HEK293 (cell line): ENCODE measurements at regions not wholly inside any gene's neighbourhood (a gene's known extent, or its start where the extent isn't known, plus 50 kb on each side); places are given as distances from the start of the nearest gene placed in this dataset.

Experiments used
- CTCF ChIA-PET: fragments of 350-600 bp; formaldehyde crosslinking; extraction: SDS; loops from one replicate; lab custom pipeline; 2021; ENCODE audit warnings: antibody characterized with exemption; lab: Yijun Ruan, JAX
- POLR2A ChIA-PET: fragments of 300-600 bp; formaldehyde crosslinking; extraction: SDS; loops from one replicate; lab custom pipeline; 2020; ENCODE audit warnings: antibody characterized with exemption, inconsistent platforms; lab: Yijun Ruan, JAX
- H3K27ac ChIP-seq: fragments of 200-500 bp; sonication (Bioruptor generic); 2 replicates; pipeline ENCODE4 v1.5.1; 2014; ENCODE audit warnings: low read depth, low read length, control low read depth, inconsistent platforms; ENCODE audit errors: extremely low read depth
- H3K36me3 ChIP-seq, 2 experiments: fragments of 200-500 bp in 1 of 2; sonication (Bioruptor generic) in 1 of 2; 1 replicate in 1 of 2; 2 replicates in 1 of 2; pipeline ENCODE4 v1.5.1; 2014 to 2017; ENCODE audit warnings: inconsistent platforms in 2 of 2, low read length in 2 of 2; ENCODE audit not compliant: control insufficient read depth in 2 of 2, insufficient read depth in 1 of 2
- H3K4me1 ChIP-seq: fragments of 200-500 bp; sonication (Bioruptor generic); 2 replicates; pipeline ENCODE4 v1.5.1; 2014; ENCODE audit warnings: mild to moderate bottlenecking, low read length, inconsistent platforms; ENCODE audit not compliant: control insufficient read depth, insufficient read depth
- H3K4me3 ChIP-seq: 2 replicates; pipeline ENCODE4 v1.5.1; 2011; ENCODE audit warnings: low read depth, mild to moderate bottlenecking, control low read depth, low read length, moderate library complexity
- H3K9me3 ChIP-seq: fragments of 200-500 bp; sonication (Bioruptor generic); 2 replicates; pipeline ENCODE4 v1.5.1; 2014; ENCODE audit warnings: low read depth, low read length, inconsistent platforms; ENCODE audit not compliant: control insufficient read depth, insufficient read depth
- BCL6B ChIP-seq: fragments of 450-650 bp; formaldehyde crosslinking; IDR thresholded peaks from 2 replicates; pipeline ENCODE4 v1.5.1; 2017; ENCODE audit warnings: missing biosample characterization, missing genetic modification characterization
- GLI4 ChIP-seq: fragments of 450-650 bp; formaldehyde crosslinking; IDR thresholded peaks from 2 replicates; pipeline ENCODE4 v1.5.1; 2016; ENCODE audit warnings: missing biosample characterization, missing genetic modification characterization
- KLF9 ChIP-seq: fragments of 450-650 bp; formaldehyde crosslinking; IDR thresholded peaks from 2 replicates; pipeline ENCODE4 v1.5.1; 2016; ENCODE audit warnings: missing biosample characterization, missing genetic modification characterization, low read depth
- OSR2 ChIP-seq: fragments of 450-650 bp; formaldehyde crosslinking; IDR thresholded peaks from 2 replicates; pipeline ENCODE4 v1.5.1; 2016; ENCODE audit warnings: missing biosample characterization, missing genetic modification characterization
- RBAK ChIP-seq: fragments of 450-650 bp; formaldehyde crosslinking; IDR thresholded peaks from 2 replicates; pipeline ENCODE4 v1.5.1; 2016; ENCODE audit warnings: missing biosample characterization, missing genetic modification characterization
- ZNF114 ChIP-seq: fragments of 450-650 bp; formaldehyde crosslinking; IDR thresholded peaks from 2 replicates; pipeline ENCODE4 v1.5.0; 2017; ENCODE audit warnings: missing biosample characterization, missing genetic modification characterization
- ZNF138 ChIP-seq: fragments of 450-650 bp; formaldehyde crosslinking; IDR thresholded peaks from 2 replicates; pipeline ENCODE4 v1.5.1; 2016; ENCODE audit warnings: missing biosample characterization, missing genetic modification characterization, borderline replicate concordance
- ZNF140 ChIP-seq: fragments of 450-650 bp; formaldehyde crosslinking; IDR thresholded peaks from 2 replicates; pipeline ENCODE4 v1.5.1; 2016; ENCODE audit warnings: missing biosample characterization, missing genetic modification characterization
- ZNF146 ChIP-seq: fragments of 450-650 bp; formaldehyde crosslinking; IDR thresholded peaks from 2 replicates; pipeline ENCODE4 v1.5.1; 2016; ENCODE audit warnings: missing biosample characterization, missing genetic modification characterization
- ZNF169 ChIP-seq: fragments of 450-650 bp; formaldehyde crosslinking; IDR thresholded peaks from 2 replicates; pipeline ENCODE4 v1.5.1; 2016; ENCODE audit warnings: missing biosample characterization, missing genetic modification characterization
- ZNF221 ChIP-seq: fragments of 450-650 bp; formaldehyde crosslinking; IDR thresholded peaks from 2 replicates; pipeline ENCODE4 v1.5.1; 2017; ENCODE audit warnings: missing biosample characterization, missing genetic modification characterization, borderline replicate concordance
- ZNF274 ChIP-seq, 2 experiments: fragments of 200-500 bp in 1 of 2; fragments of 450-650 bp in 1 of 2; sonication (Bioruptor generic) in 1 of 2; formaldehyde crosslinking in 1 of 2; IDR thresholded peaks; 2 replicates each; pipeline versions ENCODE4 v1.5.1 to v1.6.1; 2014 to 2016; ENCODE audit warnings: borderline replicate concordance in 1 of 2, inconsistent platforms in 1 of 2, low read length in 1 of 2, missing biosample characterization in 1 of 2, missing genetic modification characterization in 1 of 2
- ZNF311 ChIP-seq: fragments of 450-650 bp; formaldehyde crosslinking; IDR thresholded peaks from 2 replicates; pipeline ENCODE4 v1.5.1; 2017; ENCODE audit warnings: missing biosample characterization, missing genetic modification characterization, borderline replicate concordance
- ZNF354C ChIP-seq: fragments of 450-650 bp; formaldehyde crosslinking; IDR thresholded peaks from 2 replicates; pipeline ENCODE4 v1.5.1; 2016; ENCODE audit warnings: missing biosample characterization, missing genetic modification characterization, low read depth, borderline replicate concordance
- ZNF37A ChIP-seq: fragments of 450-650 bp; IDR thresholded peaks from 2 replicates; pipeline ENCODE4 v1.5.1; 2018; ENCODE audit warnings: missing biosample characterization, missing genetic modification characterization
- ZNF426 ChIP-seq: fragments of 450-650 bp; formaldehyde crosslinking; IDR thresholded peaks from 2 replicates; pipeline ENCODE4 v1.5.1; 2017; ENCODE audit warnings: missing biosample characterization, missing genetic modification characterization, mild to moderate bottlenecking, inconsistent platforms, moderate library complexity
- ZNF514 ChIP-seq: fragments of 450-650 bp; formaldehyde crosslinking; IDR thresholded peaks from 2 replicates; pipeline ENCODE4 v1.5.1; 2016; ENCODE audit warnings: missing biosample characterization, missing genetic modification characterization
- ZNF555 ChIP-seq: fragments of 450-650 bp; formaldehyde crosslinking; conservative IDR thresholded peaks from 2 replicates; pipeline ENCODE4 v1.5.1; 2017; ENCODE audit warnings: missing biosample characterization, mild to moderate bottlenecking, missing genetic modification characterization, inconsistent platforms
- ZNF558 ChIP-seq: fragments of 450-650 bp; formaldehyde crosslinking; IDR thresholded peaks from 2 replicates; pipeline ENCODE4 v1.5.1; 2016; ENCODE audit warnings: missing biosample characterization, missing genetic modification characterization
- ZNF785 ChIP-seq: fragments of 450-650 bp; formaldehyde crosslinking; IDR thresholded peaks from 2 replicates; pipeline ENCODE4 v1.5.1; 2016; ENCODE audit warnings: missing biosample characterization, missing genetic modification characterization
- TF ChIP-seq, protein P1 (sequence below): fragments of 450-650 bp; formaldehyde crosslinking; IDR thresholded peaks from 2 replicates; pipeline ENCODE4 v1.5.0; 2017; ENCODE audit warnings: missing biosample characterization, missing genetic modification characterization, borderline replicate concordance
- TF ChIP-seq, protein P2 (sequence below): fragments of 450-650 bp; formaldehyde crosslinking; IDR thresholded peaks from 2 replicates; pipeline ENCODE4 v1.5.1; 2016; ENCODE audit warnings: missing biosample characterization, missing genetic modification characterization

GRCh38 chr4:35604252-35604651 lies 640.1 kb downstream of the ARAP2 start:
- Histone ChIP-seq H3K27ac (no peak overlapping the region), H3K4me1 (no peaks in the 10 kb centered on the region), H3K9me3 (no peaks in the 10 kb centered on the region), H3K36me3 (no peaks in the 10 kb centered on the region), H3K4me3 (no peak overlapping the region)
- ChIA-PET POLR2A (no interaction called here), CTCF (no interaction called here)
- no peak for TF ChIP-seq ZNF785 (tag by site-specific recombination)
- TF ChIP-seq OSR2 (tag by site-specific recombination) = no peak
- no peak for TF ChIP-seq GLI4 (tag by site-specific recombination)
- no peak for TF ChIP-seq ZNF221 (tag by site-specific recombination)
- TF ChIP-seq ZNF426 (tag by site-specific recombination) = no peak
- TF ChIP-seq ZNF514 = no peak
- TF ChIP-seq ZNF354C (tag by site-specific recombination) = no peak
- no peak for TF ChIP-seq ZNF555 (tag by site-specific recombination)
- no peak for TF ChIP-seq ZNF558 (tag by site-specific recombination)
- TF ChIP-seq ZNF169 (tag by site-specific recombination) = no peak
- TF ChIP-seq ZNF140 = no peak
- no peak for TF ChIP-seq RBAK
- TF ChIP-seq, protein P1, sequence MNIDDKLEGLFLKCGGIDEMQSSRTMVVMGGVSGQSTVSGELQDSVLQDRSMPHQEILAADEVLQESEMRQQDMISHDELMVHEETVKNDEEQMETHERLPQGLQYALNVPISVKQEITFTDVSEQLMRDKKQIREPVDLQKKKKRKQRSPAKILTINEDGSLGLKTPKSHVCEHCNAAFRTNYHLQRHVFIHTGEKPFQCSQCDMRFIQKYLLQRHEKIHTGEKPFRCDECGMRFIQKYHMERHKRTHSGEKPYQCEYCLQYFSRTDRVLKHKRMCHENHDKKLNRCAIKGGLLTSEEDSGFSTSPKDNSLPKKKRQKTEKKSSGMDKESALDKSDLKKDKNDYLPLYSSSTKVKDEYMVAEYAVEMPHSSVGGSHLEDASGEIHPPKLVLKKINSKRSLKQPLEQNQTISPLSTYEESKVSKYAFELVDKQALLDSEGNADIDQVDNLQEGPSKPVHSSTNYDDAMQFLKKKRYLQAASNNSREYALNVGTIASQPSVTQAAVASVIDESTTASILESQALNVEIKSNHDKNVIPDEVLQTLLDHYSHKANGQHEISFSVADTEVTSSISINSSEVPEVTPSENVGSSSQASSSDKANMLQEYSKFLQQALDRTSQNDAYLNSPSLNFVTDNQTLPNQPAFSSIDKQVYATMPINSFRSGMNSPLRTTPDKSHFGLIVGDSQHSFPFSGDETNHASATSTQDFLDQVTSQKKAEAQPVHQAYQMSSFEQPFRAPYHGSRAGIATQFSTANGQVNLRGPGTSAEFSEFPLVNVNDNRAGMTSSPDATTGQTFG (tag by site-specific recombination) = no peak
- TF ChIP-seq ZNF311 (tag by site-specific recombination) = no peak
- TF ChIP-seq KLF9 (tag by site-specific recombination) = no peak

- no peak for TF ChIP-seq ZNF114 (tag by site-specific recombination)
- no peak for TF ChIP-seq ZNF146 (tag by site-specific recombination)
- TF ChIP-seq ZNF37A (tag by site-specific recombination) = no peak
- no peak for TF ChIP-seq ZNF311 (tag by site-specific recombination)
- no peak for TF ChIP-seq BCL6B
- TF ChIP-seq, protein P2, sequence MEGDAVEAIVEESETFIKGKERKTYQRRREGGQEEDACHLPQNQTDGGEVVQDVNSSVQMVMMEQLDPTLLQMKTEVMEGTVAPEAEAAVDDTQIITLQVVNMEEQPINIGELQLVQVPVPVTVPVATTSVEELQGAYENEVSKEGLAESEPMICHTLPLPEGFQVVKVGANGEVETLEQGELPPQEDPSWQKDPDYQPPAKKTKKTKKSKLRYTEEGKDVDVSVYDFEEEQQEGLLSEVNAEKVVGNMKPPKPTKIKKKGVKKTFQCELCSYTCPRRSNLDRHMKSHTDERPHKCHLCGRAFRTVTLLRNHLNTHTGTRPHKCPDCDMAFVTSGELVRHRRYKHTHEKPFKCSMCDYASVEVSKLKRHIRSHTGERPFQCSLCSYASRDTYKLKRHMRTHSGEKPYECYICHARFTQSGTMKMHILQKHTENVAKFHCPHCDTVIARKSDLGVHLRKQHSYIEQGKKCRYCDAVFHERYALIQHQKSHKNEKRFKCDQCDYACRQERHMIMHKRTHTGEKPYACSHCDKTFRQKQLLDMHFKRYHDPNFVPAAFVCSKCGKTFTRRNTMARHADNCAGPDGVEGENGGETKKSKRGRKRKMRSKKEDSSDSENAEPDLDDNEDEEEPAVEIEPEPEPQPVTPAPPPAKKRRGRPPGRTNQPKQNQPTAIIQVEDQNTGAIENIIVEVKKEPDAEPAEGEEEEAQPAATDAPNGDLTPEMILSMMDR (tag by site-specific recombination) = no peak
- TF ChIP-seq ZNF140 = no peak
- TF ChIP-seq ZNF274 (IDR thresholded peaks at IDR 0.05; ENCODE audit: low read length) = no peak
- no peak for TF ChIP-seq ZNF274 (tag by site-specific recombination; IDR thresholded peaks at IDR 0.05; ENCODE audit: borderline replicate concordance)
- no peak for TF ChIP-seq ZNF138 (tag by site-specific recombination)
Observed at GRCh38 chr4:35604724-35605123, 639.6 kb downstream of the ARAP2 start.

More at GRCh38 chr4:35604724-35605123, 639.6 kb downstream of the ARAP2 start:
- ChIA-PET CTCF (no interaction called here), POLR2A (no interaction called here)
- Histone ChIP-seq H3K9me3 (no peaks in the 10 kb centered on the region), H3K36me3 (no peaks in the 10 kb centered on the region), H3K4me3 (no peak overlapping the region), H3K4me1 (no peaks in the 10 kb centered on the region), H3K27ac (no peak overlapping the region)
